Mesothelial cell of epicardium (in vitro differentiated cells): ENCODE measurements at regions not wholly inside any gene's neighbourhood (a gene's known extent, or its start where the extent isn't known, plus 50 kb on each side); places are given as distances from the start of the nearest gene placed in this dataset.

Experiments
- DNase-seq, 2 experiments: peaks; one replicate each; pipeline ENCODE4 v3.0.0; 2021; ENCODE audit warnings: low spot score in 2 of 2; ENCODE audit not compliant: unreplicated experiment in 2 of 2
- H3K27ac Mint-ChIP-seq: 2 replicates; pipeline ENCODE4 v1.8.0; 2021; ENCODE audit warnings: mixed read lengths
- H3K27me3 Mint-ChIP-seq: 2 replicates; pipeline ENCODE4 v1.8.0; 2021; ENCODE audit warnings: low read depth, mixed read lengths
- H3K36me3 Mint-ChIP-seq: 2 replicates; pipeline ENCODE4 v1.8.0; 2021; ENCODE audit warnings: mixed read lengths
- H3K4me1 Mint-ChIP-seq: 2 replicates; pipeline ENCODE4 v1.8.0; 2021; ENCODE audit warnings: mixed read lengths
- H3K4me3 Mint-ChIP-seq: 2 replicates; pipeline ENCODE4 v1.8.0; 2021; ENCODE audit warnings: mild to moderate bottlenecking, moderate library complexity, mixed read lengths
- H3K9me3 Mint-ChIP-seq: 2 replicates; pipeline ENCODE4 v1.8.0; 2021; ENCODE audit warnings: mixed read lengths
- CTCF ChIP-seq: fragments of 200-600 bp; sonication (generic); IDR thresholded peaks from one replicate; pipeline ENCODE4 v1.5.0; 2021; ENCODE audit warnings: antibody characterized with exemption; ENCODE audit not compliant: unreplicated experiment

GRCh38 chr2:120681181-120681580 lies 54.5 kb upstream of the GLI2 start:
- Mint-ChIP-seq H3K27ac (no peak overlapping the region), H3K4me3 (no peak overlapping the region), H3K27me3 (peaks cover 58% of the 10 kb centered on the region), H3K4me1 (peaks cover 7% of the 10 kb centered on the region), H3K36me3 (no peaks in the 10 kb centered on the region), H3K9me3 (no peaks in the 10 kb centered on the region)
- DNase-seq: no peak
- no peak for TF ChIP-seq CTCF

- Mint-ChIP-seq H3K27me3 (peaks cover 55% of the 10 kb centered on the region), H3K36me3 (no peaks in the 10 kb centered on the region), H3K9me3 (no peaks in the 10 kb centered on the region), H3K27ac (no peak overlapping the region), H3K4me1 (peaks cover 7% of the 10 kb centered on the region), H3K4me3 (no peak overlapping the region)
- no peak for DNase-seq
- no peak for TF ChIP-seq CTCF
Observed at GRCh38 chr2:120681696-120682288, 53.9 kb upstream of the GLI2 start.

- H3K36me3 Mint-ChIP-seq: no peaks in the 10 kb centered on the region
- no peaks in the 10 kb centered on the region for H3K9me3 Mint-ChIP-seq
- H3K4me1 Mint-ChIP-seq: peaks cover 7% of the 10 kb centered on the region
- TF ChIP-seq CTCF: no peak
- no peak for DNase-seq
- H3K27ac Mint-ChIP-seq: no peak overlapping the region
- H3K4me3 Mint-ChIP-seq: no peak overlapping the region
- peaks cover 51% of the 10 kb centered on the region for H3K27me3 Mint-ChIP-seq
Observed at GRCh38 chr2:120682654-120683053, 53.0 kb upstream of the GLI2 start.

- no peak for TF ChIP-seq CTCF
- H3K4me1 Mint-ChIP-seq: peaks cover 7% of the 10 kb centered on the region
- H3K27me3 Mint-ChIP-seq: peaks cover 48% of the 10 kb centered on the region
- no peak overlapping the region for H3K4me3 Mint-ChIP-seq
- no peak overlapping the region for H3K27ac Mint-ChIP-seq
- no peaks in the 10 kb centered on the region for H3K9me3 Mint-ChIP-seq
- no peaks in the 10 kb centered on the region for H3K36me3 Mint-ChIP-seq
- no peak for DNase-seq
Observed at GRCh38 chr2:120683081-120683480, 52.6 kb upstream of the GLI2 start.

- no peak overlapping the region for H3K4me3 Mint-ChIP-seq
- H3K27me3 Mint-ChIP-seq: peaks cover 47% of the 10 kb centered on the region
- H3K36me3 Mint-ChIP-seq: no peaks in the 10 kb centered on the region
- H3K9me3 Mint-ChIP-seq: no peaks in the 10 kb centered on the region
- peaks cover 7% of the 10 kb centered on the region for H3K4me1 Mint-ChIP-seq
- no peak for TF ChIP-seq CTCF
- no peak overlapping the region for H3K27ac Mint-ChIP-seq
- DNase-seq: no peak
Observed at GRCh38 chr2:120683701-120684100, 52.0 kb upstream of the GLI2 start.
